HFF-Myc (cell line): ENCODE measurements at regions not wholly inside any gene's neighbourhood (a gene's known extent, or its start where the extent isn't known, plus 50 kb on each side); places are given as distances from the start of the nearest gene placed in this dataset.

Experiments used
- DNase-seq: peaks from one replicate; pipeline ENCODE4 v3.0.0-alpha.2; 2011; ENCODE audit warnings: low read depth; ENCODE audit errors: extremely low read depth
- H3K4me3 ChIP-seq: replicated peaks from 2 replicates; pipeline ENCODE4 v1.5.1; 2011; ENCODE audit warnings: low read depth, mild to moderate bottlenecking, control low read depth, low read length
- CTCF ChIP-seq: IDR thresholded peaks from 2 replicates; pipeline ENCODE4 v1.5.1; 2012; ENCODE audit warnings: mild to moderate bottlenecking, low read depth, low read length, control low read depth; ENCODE audit errors: missing control alignments

GRCh38 chr18:25876330-25876948 is 214.0 kb downstream of the SS18 start:
- DNase-seq: no peak
- H3K4me3 ChIP-seq: no peak overlapping the region
- TF ChIP-seq CTCF: no peak

GRCh38 chr18:25875551-25876240 is 214.7 kb downstream of the SS18 start:
- peak; percentile 39 for DNase-seq
- no peak overlapping the region for H3K4me3 ChIP-seq
- TF ChIP-seq CTCF: no peak

GRCh38 chr18:25873833-25874232 is 216.6 kb downstream of the SS18 start:
- DNase-seq: no peak
- no peak for TF ChIP-seq CTCF
- H3K4me3 ChIP-seq: no peak overlapping the region

- no peak for TF ChIP-seq CTCF
- no peak overlapping the region for H3K4me3 ChIP-seq
- no peak for DNase-seq
These were observed 224.1 kb downstream of the SS18 start for GRCh38 chr18:25866331-25866730.

GRCh38 chr18:25862881-25863600 is 227.4 kb downstream of the SS18 start:
- DNase-seq: no peak
- TF ChIP-seq CTCF: no peak
- H3K4me3 ChIP-seq: no peak overlapping the region

- no peak overlapping the region for H3K4me3 ChIP-seq
- no peak for DNase-seq
- no peak for TF ChIP-seq CTCF
These were observed 236.6 kb downstream of the SS18 start for GRCh38 chr18:25853691-25854433.
